Breast epithelium (tissue), 3 donors: ENCODE measurements at regions not wholly inside any gene's neighbourhood (a gene's known extent, or its start where the extent isn't known, plus 50 kb on each side); places are given as distances from the start of the nearest gene placed in this dataset.

Source experiments
- CTCF ChIP-seq, 3 donors: fragments of 450-650 bp; IDR thresholded peaks; one replicate each; pipeline ENCODE4 v1.5.1; 2016 to 2017; ENCODE audit warnings: antibody characterized with exemption in 3 of 3, mild to moderate bottlenecking in 3 of 3, moderate library complexity in 3 of 3
- POLR2A ChIP-seq: fragments of 450-650 bp; IDR thresholded peaks from one replicate; pipeline ENCODE4 v1.6.1; 2016; ENCODE audit warnings: antibody characterized with exemption, mild to moderate bottlenecking, moderate library complexity
- POLR2AphosphoS5 ChIP-seq, 3 donors: sonication (generic); formaldehyde crosslinking; IDR thresholded peaks; one replicate each; pipeline ENCODE4 v1.6.1; 2017; ENCODE audit warnings: antibody characterized with exemption in 3 of 3

DNA sequence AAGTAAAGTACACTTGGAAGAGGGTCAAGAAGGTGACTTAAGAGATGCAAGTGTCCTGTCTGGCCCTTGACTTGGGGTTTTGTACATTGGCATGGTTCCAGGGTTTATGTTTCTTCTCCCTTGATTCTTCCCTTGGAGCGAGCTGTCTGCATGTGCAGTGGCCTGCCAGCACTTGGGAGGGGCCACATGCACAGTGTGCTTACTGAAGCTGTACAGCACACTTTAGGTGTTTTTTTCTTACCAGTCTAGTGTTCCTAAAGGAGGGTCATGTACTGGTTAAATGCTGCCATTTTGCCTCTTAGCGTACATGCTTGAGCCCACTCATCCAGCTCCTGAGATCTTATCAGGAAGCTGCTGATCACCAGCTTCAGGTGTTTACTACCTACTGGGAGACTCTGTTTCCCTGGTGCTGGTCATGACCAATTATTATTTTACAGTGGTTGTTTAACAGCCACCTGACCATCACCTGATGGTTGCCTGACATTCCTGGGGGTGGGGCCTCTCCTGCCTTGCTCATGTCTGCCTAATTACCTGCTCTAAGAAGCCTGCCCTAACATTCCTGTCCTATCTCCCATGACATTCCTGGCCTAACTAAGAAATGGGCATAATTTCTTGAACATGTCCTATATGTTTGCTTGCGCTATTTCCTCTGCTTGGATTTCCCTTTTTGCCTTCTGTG is 182.9 kb downstream of the MCHR2 start:
- TF ChIP-seq POLR2A, result no peak
- TF ChIP-seq CTCF (IDR thresholded peaks at IDR 0.05), result no peak
- no peak for TF ChIP-seq POLR2AphosphoS5 (IDR thresholded peaks at IDR 0.05)
